ENCODE measurements at regions not wholly inside any gene's neighbourhood (a gene's known extent, or its start where the extent isn't known, plus 50 kb on each side); places are given as distances from the start of the nearest gene placed in this dataset.
A peak's percentile ranks its signal among the peaks of the same experiment; 100 is the strongest.

- no peak overlapping the region for H3K27ac ChIP-seq
- TF ChIP-seq CTCF (conservative IDR thresholded peaks at IDR 0.05) (no peak), ZFX (IDR thresholded peaks at IDR 0.05) (no peak)
Observed at GRCh38 chr2:21406386-21406785, 282.6 kb downstream of the TDRD15 start.

GRCh38 chr2:21406911-21407310, 283.1 kb downstream of the TDRD15 start:
- no peak overlapping the region for H3K27ac ChIP-seq
- no peak for TF ChIP-seq ZFX (IDR thresholded peaks at IDR 0.05)

GRCh38 chr2:21407851-21408250, 284.1 kb downstream of the TDRD15 start:
- TF ChIP-seq ZFX (IDR thresholded peaks at IDR 0.05) (no peak), CTCF (conservative IDR thresholded peaks at IDR 0.05) (no peak)
- H3K27ac ChIP-seq: no peak overlapping the region

GRCh38 chr2:21411741-21412140, 288.0 kb downstream of the TDRD15 start:
- no peak for TF ChIP-seq CTCF (conservative IDR thresholded peaks at IDR 0.05)
- TF ChIP-seq ZFX (IDR thresholded peaks at IDR 0.05): no peak

GRCh38 chr2:21412944-21413443, 289.2 kb downstream of the TDRD15 start:
- TF ChIP-seq CTCF (conservative IDR thresholded peaks at IDR 0.05) (no peak), ZFX (IDR thresholded peaks at IDR 0.05) (no peak)
- H3K27ac ChIP-seq: no peak overlapping the region

More at GRCh38 chr2:21411741-21412140, 288.0 kb downstream of the TDRD15 start:
- H3K27ac ChIP-seq: no peak overlapping the region

- no peak overlapping the region for H3K27ac ChIP-seq
- TF ChIP-seq CTCF (conservative IDR thresholded peaks at IDR 0.05) (peak; percentile 48), ZFX (IDR thresholded peaks at IDR 0.05) (no peak)
Observed at GRCh38 chr2:21415234-21415633, 291.5 kb downstream of the TDRD15 start.

GRCh38 chr2:21416226-21416625, 292.5 kb downstream of the TDRD15 start:
- TF ChIP-seq CTCF (conservative IDR thresholded peaks at IDR 0.05): no peak
- no peak for TF ChIP-seq ZFX (IDR thresholded peaks at IDR 0.05)
- H3K27ac ChIP-seq: no peak overlapping the region

GRCh38 chr2:21418456-21418855, 294.7 kb downstream of the TDRD15 start:
- H3K27ac ChIP-seq: no peak overlapping the region
- TF ChIP-seq CTCF (conservative IDR thresholded peaks at IDR 0.05) (no peak), ZFX (IDR thresholded peaks at IDR 0.05) (no peak)

Data from C4-2B (cell line).